ENCODE measurements at regions not wholly inside any gene's neighbourhood (a gene's known extent, or its start where the extent isn't known, plus 50 kb on each side); places are given as distances from the start of the nearest gene placed in this dataset.
A peak's percentile ranks its signal among the peaks of the same experiment; 100 is the strongest.

DNA sequence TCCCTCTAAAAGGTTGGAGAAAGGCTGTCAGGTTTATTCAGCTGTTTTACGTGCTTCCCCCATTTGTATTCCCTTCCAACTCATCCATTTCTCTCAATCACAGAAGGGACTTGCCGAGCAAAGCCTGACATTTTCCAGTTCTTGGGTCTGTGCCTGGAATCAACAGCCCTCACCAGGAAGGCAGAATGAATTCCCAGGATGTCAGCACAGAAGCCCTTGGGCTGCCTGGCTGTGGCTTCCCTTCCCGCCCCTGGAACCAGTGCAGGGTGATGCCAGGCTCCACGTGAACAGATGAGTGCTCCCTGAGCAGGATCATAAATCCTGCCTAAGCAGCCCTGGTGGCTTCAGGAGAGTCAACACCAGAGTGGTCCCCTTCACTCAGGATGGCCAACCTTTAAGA, 86.1 kb upstream of the CD83 start:
- DNase-seq = no peak

DNA sequence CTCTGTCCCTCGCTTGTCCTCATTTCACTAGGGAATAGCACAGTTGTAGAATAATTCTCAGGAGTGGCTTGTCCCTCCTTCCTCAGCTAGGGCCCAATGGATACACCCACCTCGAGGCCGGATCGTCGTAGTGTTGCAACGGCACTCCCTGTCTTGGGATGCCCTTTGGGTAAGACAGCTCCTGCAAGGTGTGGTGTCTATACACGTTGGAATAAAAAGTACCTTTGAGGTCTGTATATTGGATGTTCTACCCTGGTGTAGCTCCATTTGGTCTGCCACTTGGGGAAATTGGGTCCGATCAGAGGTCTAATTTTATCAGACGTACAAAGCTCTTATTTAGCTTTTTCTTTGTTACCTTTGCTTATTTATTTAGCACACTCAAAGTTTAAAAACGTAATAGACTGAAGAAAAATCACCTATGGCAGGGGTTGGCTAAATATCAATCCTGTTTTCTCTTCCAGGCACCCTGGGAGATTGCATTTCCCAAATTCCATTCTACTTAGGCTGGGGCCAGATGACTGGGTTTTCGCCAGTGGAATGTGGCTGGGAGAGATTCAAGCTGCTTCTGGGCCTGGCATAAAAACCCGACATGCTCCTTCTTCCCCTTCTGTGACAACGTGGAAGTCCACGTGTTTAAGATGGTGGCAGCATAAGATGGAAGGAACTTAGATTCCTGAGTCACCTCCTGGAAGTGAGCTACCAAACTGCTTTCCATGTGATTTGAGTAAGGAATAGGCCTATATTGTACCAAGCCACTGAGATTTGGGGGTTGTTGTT, 82.3 kb upstream of the CD83 start:
- DNase-seq = no peak

- DNase-seq = no peak
These were observed 81.7 kb upstream of the CD83 start for GRCh38 chr6:14035874-14036273.

DNA sequence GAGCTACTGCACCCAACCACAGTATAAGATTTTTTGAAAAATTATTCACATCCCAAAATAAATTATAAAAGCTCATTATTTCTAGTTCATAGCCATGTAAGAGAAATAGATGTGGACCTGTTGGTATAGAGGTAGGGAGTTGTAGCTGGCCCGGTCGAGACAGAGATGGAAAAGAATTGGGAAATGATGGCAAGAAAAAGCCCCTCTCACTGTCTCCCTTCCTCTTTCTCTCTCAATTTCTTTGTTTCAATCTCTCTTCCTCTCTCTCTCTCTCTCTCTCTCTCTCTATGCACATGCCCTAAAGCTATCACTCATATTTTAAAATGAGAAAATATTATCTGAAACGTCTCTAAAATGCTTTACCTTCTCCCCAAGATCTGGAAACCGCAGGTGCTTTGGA, 80.7 kb upstream of the CD83 start:
- DNase-seq = no peak

DNA sequence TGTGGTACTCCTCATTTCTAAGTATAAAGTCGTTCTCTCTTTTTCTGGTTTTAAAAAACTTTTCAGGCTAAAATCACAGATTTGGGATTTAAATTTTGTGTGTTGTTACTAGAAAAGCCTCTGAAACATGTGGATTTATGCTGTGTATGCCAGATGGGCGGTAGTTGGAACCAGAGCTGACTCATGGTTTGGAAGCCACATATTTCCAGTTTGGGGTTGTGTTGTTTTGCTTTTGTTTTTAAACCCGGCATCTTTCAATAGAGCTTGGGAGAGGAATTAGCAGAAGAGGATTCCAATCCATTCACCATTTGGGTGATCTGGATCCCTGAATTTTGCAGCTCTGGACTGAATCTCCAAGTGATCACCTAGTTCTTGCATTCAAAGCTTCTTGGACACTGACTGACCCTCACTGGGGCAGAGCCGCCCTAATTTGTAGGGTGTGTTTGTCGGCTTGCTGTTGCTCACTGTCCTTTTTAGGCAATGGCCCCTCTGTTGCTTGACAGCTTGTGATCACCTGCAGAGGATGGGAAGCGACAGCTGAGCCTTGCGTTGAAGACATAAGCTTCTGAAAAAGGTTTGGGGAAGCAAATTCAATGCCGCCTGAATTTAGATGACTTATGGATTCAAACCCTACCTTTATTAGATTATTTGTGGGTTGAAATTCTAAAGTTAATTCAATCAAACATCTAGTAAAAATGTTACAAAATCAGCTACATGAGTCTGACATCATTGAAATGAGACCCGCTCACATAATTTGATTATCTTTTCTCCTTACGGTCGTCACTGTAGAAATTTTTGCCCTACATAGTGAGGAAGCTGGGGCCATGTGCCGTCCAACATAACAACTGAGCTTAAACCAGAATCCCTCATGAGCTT, 79.9 kb upstream of the CD83 start:
- DNase-seq = peak; percentile 78

DNA sequence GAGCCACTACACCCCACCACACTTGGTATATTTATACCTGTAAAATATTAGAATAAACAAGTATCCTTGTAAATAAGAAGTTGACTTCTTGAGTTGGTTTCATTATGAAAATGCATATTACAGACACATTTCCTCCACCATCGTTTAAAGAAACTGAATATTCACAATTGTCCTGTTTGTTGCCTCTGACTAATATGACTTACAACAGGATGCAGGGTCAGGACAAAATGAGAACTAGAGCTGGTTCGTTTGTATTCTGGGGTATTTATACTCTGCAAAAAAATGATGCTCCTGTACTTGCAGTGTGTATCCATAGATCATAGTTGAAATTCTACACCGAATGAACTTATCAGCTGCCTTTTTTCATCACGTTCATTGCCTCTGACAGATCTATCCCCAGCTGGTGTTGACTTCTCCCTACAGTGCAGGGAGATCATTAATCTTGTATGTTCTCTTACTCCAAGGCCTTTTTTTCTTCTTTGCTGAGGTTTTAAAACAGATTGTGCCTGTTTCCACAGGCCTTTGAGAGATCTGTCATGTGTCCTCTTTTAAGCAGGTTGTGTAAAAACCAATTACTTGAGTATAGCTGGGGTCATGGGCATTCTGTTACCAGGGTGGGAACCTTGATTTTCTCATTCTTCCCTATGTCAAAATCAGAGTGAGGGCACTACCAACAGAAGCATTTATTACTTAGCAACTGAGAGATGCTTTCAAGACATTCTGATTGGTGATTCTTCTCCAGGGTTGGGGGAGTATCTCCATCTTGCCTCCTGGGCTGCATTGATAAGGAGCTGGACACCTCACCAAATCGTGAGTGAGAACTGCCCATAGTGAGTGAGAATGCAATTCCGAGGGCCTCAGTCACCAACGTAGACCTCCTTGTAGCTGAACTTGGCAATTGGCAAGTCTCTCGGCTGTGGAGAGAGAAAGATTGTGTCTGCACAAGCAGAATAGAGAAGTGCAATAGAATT, 78.8 kb upstream of the CD83 start:
- peak; percentile 94 for DNase-seq

DNA sequence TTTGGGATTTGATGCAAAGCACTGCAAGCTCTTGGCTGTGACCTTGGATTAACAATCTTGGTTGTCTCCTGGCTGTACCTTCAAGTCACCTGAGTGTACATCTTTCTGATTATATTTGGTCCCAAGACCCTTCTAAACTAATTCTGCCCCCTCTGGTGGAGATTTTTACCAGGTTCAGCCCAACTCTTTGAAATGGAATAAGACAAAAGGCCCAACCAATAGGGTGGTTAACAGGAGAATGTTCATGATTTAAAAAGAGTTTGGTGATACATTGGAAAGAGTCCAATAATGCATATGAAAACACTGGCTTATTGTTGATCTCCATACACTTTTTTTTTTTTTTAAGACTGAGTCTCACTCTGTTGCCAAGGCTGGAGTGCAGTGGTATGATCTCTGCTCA, 77.5 kb upstream of the CD83 start:
- peak; percentile 19 for DNase-seq

DNA sequence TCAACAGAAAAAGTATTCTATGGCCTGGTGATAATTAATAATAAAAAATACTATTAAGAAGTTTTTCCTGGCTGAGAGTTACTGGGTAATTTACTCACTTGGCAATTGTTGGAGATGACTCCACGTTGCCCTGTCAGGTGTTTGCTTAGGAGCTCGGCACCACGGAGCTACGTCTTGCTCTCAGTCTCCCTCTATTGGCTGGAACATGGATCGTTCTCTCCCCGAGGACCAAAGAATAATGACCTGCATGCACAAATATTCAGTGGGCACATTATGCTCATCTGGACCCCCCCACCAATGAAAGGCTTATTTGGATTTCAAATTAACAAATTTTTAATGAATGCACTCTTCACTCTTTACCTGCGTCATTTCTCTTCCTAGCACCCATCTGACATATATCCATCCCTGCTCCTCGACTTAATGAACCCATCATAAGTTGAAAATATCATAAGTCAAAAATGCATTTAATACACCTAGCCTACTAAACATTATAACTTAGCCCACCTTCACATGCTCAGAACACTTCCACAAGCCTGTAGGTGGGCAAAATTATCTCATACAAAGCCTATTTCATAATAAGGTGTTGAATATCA, 71.0 kb upstream of the CD83 start:
- DNase-seq = peak; percentile 77

DNA sequence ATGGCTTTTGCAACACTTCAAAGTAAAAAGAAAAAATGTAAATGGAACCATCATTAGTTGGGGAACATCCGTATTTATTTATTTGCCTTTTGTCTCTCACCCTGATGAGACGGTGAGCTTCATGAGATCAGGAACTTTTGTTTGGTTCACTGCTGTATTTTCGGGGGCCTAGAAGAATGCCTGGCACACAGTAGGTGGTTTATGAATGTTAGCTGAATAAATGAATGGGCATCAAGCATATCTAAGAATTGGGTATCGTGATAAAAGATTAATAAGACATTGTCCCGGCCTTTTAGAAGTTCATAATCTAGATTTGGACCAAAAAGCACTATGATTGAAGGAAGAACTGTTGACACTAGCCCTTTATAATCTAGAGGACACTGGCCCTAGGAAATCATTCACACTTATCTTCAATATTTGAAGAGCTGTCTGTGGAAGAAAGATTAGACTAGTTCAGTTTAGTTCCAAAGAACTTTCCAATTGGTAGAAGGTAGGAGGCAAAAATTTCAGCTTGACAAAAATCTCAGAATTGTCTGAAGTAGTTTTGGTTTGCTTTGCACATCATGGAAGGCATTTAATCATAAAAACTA, 70.3 kb upstream of the CD83 start:
- no peak for DNase-seq

DNA sequence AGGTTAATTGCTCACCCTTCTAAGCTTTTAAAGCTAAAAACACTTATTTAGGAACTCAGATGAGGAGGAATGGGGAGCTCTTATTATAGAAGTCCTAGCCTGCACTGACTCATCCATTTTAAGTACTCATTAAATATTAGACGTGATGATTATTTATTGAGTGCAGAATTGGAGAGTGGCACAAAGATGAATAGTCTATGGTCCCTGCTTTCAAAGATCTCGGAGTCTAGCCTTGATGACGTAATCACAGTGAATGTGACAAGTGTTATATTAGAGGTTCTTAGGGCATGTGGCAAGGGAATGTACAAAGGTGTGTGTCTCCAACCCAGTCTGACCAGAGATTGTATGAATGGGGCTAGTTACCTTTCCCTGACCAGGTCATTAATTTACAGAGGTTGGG, 68.7 kb upstream of the CD83 start:
- DNase-seq = no peak

- DNase-seq = no peak
These were observed 66.2 kb upstream of the CD83 start for GRCh38 chr6:14051355-14051754.

GRCh38 chr6:14053811-14054210, 63.8 kb upstream of the CD83 start:
- DNase-seq = no peak

GRCh38 chr6:14055541-14055940, 62.0 kb upstream of the CD83 start:
- DNase-seq = no peak

GRCh38 chr6:14058029-14058695, 59.4 kb upstream of the CD83 start:
- no peak for DNase-seq

- no peak for DNase-seq
These were observed 58.8 kb upstream of the CD83 start for GRCh38 chr6:14058735-14059134.

GRCh38 chr6:14059791-14060436, 57.7 kb upstream of the CD83 start:
- no peak for DNase-seq

- no peak for DNase-seq
These were observed 56.6 kb upstream of the CD83 start for GRCh38 chr6:14060971-14061370.

- no peak for DNase-seq
These were observed 55.9 kb upstream of the CD83 start for GRCh38 chr6:14061643-14062042.

- DNase-seq = no peak
These were observed 55.1 kb upstream of the CD83 start for GRCh38 chr6:14062345-14063029.

DNA sequence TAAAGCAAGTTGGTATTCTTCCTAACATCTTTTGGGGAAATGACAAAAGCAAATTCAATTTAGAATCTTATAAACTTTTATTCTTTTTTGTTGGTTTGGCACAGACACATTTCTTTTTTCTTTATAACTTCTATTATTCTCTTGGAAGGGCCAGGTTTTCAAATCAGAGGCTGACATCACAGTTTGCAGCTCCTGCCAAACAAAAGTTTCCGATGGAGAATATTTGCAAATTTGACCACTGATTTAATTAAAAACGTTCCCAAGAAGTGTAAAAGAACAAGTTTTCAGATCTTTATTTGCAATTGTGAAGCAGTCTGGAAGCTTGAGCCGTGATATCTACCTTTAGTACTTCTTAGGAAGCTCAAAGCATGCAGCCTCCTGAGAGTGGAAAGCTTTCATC, 53.8 kb upstream of the CD83 start:
- DNase-seq = no peak

DNA sequence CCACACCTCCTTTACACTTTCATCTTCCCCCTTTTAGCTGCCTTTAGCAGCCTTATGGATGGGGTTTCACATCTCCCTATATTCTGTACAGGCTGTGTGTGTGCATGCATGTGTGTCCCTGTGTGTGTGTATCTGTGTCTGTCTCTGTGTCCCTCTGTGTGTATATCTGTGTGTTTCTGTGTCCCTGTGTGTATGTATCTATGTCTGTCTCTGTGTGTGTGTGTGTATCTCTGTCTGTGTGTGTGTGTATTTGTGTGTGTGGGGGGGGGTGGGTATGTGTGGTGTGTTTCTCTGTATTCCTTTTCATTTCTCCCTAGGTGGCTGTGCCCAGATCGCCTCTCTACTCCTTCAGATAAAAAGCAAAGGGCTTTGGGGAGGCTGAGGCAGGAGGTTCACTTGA, 52.2 kb upstream of the CD83 start:
- DNase-seq = no peak

Data from OCI-M1 (cell line).